ENCODE measurements at regions not wholly inside any gene's neighbourhood (a gene's known extent, or its start where the extent isn't known, plus 50 kb on each side); places are given as distances from the start of the nearest gene placed in this dataset.

DNA sequence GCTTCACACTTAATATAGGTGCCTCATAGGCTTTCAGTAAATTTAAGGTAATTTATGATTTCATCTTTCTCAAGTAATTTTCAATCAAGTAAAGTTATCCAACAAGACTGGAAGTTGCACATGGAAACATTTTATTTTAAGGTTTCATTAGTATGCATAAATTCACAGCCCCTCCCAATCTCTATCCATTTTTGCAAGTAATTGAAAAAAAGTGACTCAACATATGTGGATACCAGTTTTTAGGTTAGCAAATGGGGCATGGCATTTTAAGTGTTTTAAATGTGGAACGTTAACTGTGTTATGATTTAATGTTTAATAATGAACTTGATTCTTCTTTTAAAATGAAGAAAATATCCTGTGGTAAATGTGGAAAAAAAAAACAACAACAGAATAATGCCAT is 532.8 kb downstream of the FOXG1 start:
- no peaks in the 10 kb centered on the region for H3K36me3 ChIP-seq (ENCODE audit: control insufficient read depth, insufficient read depth, low read length)
- no peak for TF ChIP-seq SIN3A (IDR thresholded peaks at IDR 0.05; ENCODE audit: borderline replicate concordance in 2 of 2, control insufficient read depth in 1 of 2, low read depth in 2 of 2, low read length in 2 of 2)
- no peak for TF ChIP-seq CBX2 (IDR thresholded peaks at IDR 0.05; ENCODE audit: insufficient read depth, low read length, poor library complexity, severe bottlenecking)
- no peak overlapping the region for H3K4me2 ChIP-seq (ENCODE audit: insufficient read depth, low read length)
- H3K27ac ChIP-seq (ENCODE audit: extremely low read depth, low read depth, low read length) = no peak overlapping the region
- ATAC-seq (no peak), DNase-seq (ENCODE audit: extremely low read depth in 1 of 4, low spot score in 3 of 4) (no peak), FAIRE-seq (no peak)
- in situ Hi-C loops (cut with MboI) (no loop called here), intact Hi-C loops (cut with micrococcal nuclease) (loop anchor here (10.0 kb wide), 1 partner anchor 575 kb away; no protein-coding TSS in a partner anchor)
- H3K9ac ChIP-seq (ENCODE audit: insufficient read depth in 1 of 2, low read depth in 2 of 2, low read length in 2 of 2) = no peak overlapping the region
- ChIA-PET CTCF (ENCODE audit: low intra/inter-chr PET ratio) (no interaction called here), POLR2A (no interaction called here)
- no peaks in the 10 kb centered on the region for H3K79me2 ChIP-seq (ENCODE audit: control insufficient read depth, insufficient read depth, low read length)
- 25% methylated on average over 1 of the region's 1 CpG for WGBS (ENCODE audit: insufficient coverage, low coverage, missing lambda C conversion rate)
- H2AFZ ChIP-seq (ENCODE audit: low read depth, low read length) = no peak overlapping the region
- H3K4me3 ChIP-seq = no peak overlapping the region
- no peaks in the 10 kb centered on the region for H3K4me1 ChIP-seq (replicated peaks in 1 of 2; ENCODE audit: control insufficient read depth in 2 of 2, insufficient read depth in 2 of 2, low read length in 2 of 2)
- no TSS peak for BruUV-seq (replicated peaks)
- H4K20me1 ChIP-seq (replicated peaks; ENCODE audit: control insufficient read depth, insufficient read depth, low read length) = no peaks in the 10 kb centered on the region
- H3K9me1 ChIP-seq (ENCODE audit: control insufficient read depth, insufficient read depth, low read length) = no peaks in the 10 kb centered on the region
- no peaks in the 10 kb centered on the region for H3K9me3 ChIP-seq (replicated peaks; ENCODE audit: control insufficient read depth, insufficient read depth, low read depth, low read length)
- H3K27me3 ChIP-seq (ENCODE audit: control insufficient read depth in 2 of 2, insufficient read depth in 2 of 2, low read length in 2 of 2) = no peaks in the 10 kb centered on the region

DNA sequence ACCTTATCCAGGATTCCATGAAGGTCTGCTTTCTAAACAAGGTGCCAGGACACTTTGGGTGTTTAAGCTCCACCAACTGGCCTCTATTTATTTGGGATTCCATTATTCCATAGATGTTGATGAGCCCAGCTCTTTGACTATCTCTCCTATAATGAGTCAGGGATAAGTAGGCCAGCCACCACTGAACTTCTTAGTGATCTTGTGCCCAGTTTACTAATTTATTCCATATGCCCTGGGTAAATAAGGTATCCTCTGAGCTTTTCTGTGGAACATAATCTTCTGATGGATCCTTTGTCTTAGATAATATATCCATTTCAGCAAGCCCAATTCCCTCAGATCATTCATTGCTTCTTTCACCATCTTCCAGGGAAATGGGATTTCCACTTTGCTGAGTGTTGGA is 535.0 kb downstream of the FOXG1 start:
- H3K4me1 ChIP-seq (replicated peaks in 1 of 2; ENCODE audit: control insufficient read depth in 2 of 2, insufficient read depth in 2 of 2, low read length in 2 of 2) = no peaks in the 10 kb centered on the region
- H3K36me3 ChIP-seq (ENCODE audit: control insufficient read depth, insufficient read depth, low read length) = no peaks in the 10 kb centered on the region
- intact Hi-C loops (cut with micrococcal nuclease) (no loop called here), in situ Hi-C loops (cut with MboI) (no loop called here)
- H3K9me3 ChIP-seq (replicated peaks; ENCODE audit: control insufficient read depth, insufficient read depth, low read depth, low read length) = no peaks in the 10 kb centered on the region
- no peaks in the 10 kb centered on the region for H3K79me2 ChIP-seq (ENCODE audit: control insufficient read depth, insufficient read depth, low read length)
- FAIRE-seq = no peak
- CTCF ChIA-PET (ENCODE audit: low intra/inter-chr PET ratio) = no interaction called here
- H2AFZ ChIP-seq (ENCODE audit: low read depth, low read length) = no peak overlapping the region
- H3K9me1 ChIP-seq (ENCODE audit: control insufficient read depth, insufficient read depth, low read length) = no peaks in the 10 kb centered on the region
- H3K4me3 ChIP-seq = no peak overlapping the region
- H4K20me1 ChIP-seq (replicated peaks; ENCODE audit: control insufficient read depth, insufficient read depth, low read length) = no peaks in the 10 kb centered on the region
- H3K9ac ChIP-seq (ENCODE audit: insufficient read depth in 1 of 2, low read depth in 2 of 2, low read length in 2 of 2) = no peak overlapping the region
- no peak overlapping the region for H3K4me2 ChIP-seq (ENCODE audit: insufficient read depth, low read length)
- TF ChIP-seq ZNF586 (CRISPR knock-in tag; conservative IDR thresholded peaks at IDR 0.05) (no peak), DIDO1 (tag; IDR thresholded peaks at IDR 0.05; ENCODE audit: low read depth) (no peak), LARP7 (IDR thresholded peaks at IDR 0.05) (no peak), CREM (IDR thresholded peaks at IDR 0.05; ENCODE audit: low read depth) (no peak), ELF1 (tag; IDR thresholded peaks at IDR 0.05) (no peak), ZNF324 (CRISPR knock-in tag; IDR thresholded peaks at IDR 0.05) (no peak), TAF7 (tag; IDR thresholded peaks at IDR 0.05) (no peak)
- TF ChIP-seq, protein P1, sequence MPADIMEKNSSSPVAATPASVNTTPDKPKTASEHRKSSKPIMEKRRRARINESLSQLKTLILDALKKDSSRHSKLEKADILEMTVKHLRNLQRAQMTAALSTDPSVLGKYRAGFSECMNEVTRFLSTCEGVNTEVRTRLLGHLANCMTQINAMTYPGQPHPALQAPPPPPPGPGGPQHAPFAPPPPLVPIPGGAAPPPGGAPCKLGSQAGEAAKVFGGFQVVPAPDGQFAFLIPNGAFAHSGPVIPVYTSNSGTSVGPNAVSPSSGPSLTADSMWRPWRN (IDR thresholded peaks at IDR 0.05; ENCODE audit: low read depth) = no peak
- TF ChIP-seq, protein P2, sequence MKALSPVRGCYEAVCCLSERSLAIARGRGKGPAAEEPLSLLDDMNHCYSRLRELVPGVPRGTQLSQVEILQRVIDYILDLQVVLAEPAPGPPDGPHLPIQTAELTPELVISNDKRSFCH (CRISPR knock-in tag; IDR thresholded peaks at IDR 0.05) = no peak
- TF ChIP-seq, protein P2 (tag; IDR thresholded peaks at IDR 0.05) = no peak
- TF ChIP-seq, protein P3, sequence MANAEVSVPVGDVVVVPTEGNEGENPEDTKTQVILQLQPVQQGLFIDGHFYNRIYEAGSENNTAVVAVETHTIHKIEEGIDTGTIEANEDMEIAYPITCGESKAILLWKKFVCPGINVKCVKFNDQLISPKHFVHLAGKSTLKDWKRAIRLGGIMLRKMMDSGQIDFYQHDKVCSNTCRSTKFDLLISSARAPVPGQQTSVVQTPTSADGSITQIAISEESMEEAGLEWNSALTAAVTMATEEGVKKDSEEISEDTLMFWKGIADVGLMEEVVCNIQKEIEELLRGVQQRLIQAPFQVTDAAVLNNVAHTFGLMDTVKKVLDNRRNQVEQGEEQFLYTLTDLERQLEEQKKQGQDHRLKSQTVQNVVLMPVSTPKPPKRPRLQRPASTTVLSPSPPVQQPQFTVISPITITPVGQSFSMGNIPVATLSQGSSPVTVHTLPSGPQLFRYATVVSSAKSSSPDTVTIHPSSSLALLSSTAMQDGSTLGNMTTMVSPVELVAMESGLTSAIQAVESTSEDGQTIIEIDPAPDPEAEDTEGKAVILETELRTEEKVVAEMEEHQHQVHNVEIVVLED (CRISPR knock-in tag; IDR thresholded peaks at IDR 0.05) = no peak
- TF ChIP-seq, protein P4, sequence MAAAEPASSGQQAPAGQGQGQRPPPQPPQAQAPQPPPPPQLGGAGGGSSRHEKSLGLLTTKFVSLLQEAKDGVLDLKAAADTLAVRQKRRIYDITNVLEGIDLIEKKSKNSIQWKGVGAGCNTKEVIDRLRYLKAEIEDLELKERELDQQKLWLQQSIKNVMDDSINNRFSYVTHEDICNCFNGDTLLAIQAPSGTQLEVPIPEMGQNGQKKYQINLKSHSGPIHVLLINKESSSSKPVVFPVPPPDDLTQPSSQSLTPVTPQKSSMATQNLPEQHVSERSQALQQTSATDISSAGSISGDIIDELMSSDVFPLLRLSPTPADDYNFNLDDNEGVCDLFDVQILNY (CRISPR knock-in tag; IDR thresholded peaks at IDR 0.05) = no peak
- BruUV-seq (replicated peaks) = no TSS peak
- POLR2A ChIA-PET = no interaction called here
- DNase-seq (ENCODE audit: extremely low read depth in 1 of 4, low spot score in 3 of 4) = no peak
- no peak overlapping the region for H3K27ac ChIP-seq (ENCODE audit: extremely low read depth, low read depth, low read length)
- no peaks in the 10 kb centered on the region for H3K27me3 ChIP-seq (ENCODE audit: control insufficient read depth in 2 of 2, insufficient read depth in 2 of 2, low read length in 2 of 2)
- no peak for ATAC-seq
